ENCODE measurements at regions not wholly inside any gene's neighbourhood (a gene's known extent, or its start where the extent isn't known, plus 50 kb on each side); places are given as distances from the start of the nearest gene placed in this dataset.

- H3K9ac ChIP-seq (ENCODE audit: low read length) = no peak overlapping the region
- H4K20me1 ChIP-seq (ENCODE audit: insufficient read depth) = no peaks in the 10 kb centered on the region
- H3K36me3 ChIP-seq (ENCODE audit: insufficient read depth, low read length) = no peaks in the 10 kb centered on the region
- H3K4me2 ChIP-seq (ENCODE audit: low read length) = no peak overlapping the region
- H3K27me3 ChIP-seq (ENCODE audit: insufficient read depth, low read depth, low read length) = peaks cover 29% of the 10 kb centered on the region
- H2AFZ ChIP-seq (ENCODE audit: low read depth, low read length) = no peak overlapping the region
- no peaks in the 10 kb centered on the region for H3K79me2 ChIP-seq (replicated peaks; ENCODE audit: insufficient read depth, low read length)
- H3K9me3 ChIP-seq (ENCODE audit: low read length) = no peaks in the 10 kb centered on the region
- H3K27ac ChIP-seq (ENCODE audit: low read length) = no peak overlapping the region
- H3K4me3 ChIP-seq (ENCODE audit: low read length) = no peak overlapping the region
- no peaks in the 10 kb centered on the region for H3K9me2 ChIP-seq (ENCODE audit: insufficient read depth, low read length)
- TF ChIP-seq EP300 (conservative IDR thresholded peaks at IDR 0.05; ENCODE audit: poor library complexity, severe bottlenecking) (no peak), SMC3 (conservative IDR thresholded peaks at IDR 0.05; ENCODE audit: poor library complexity) (no peak), POLR2AphosphoS5 (IDR thresholded peaks at IDR 0.05) (no peak), MXI1 (conservative IDR thresholded peaks at IDR 0.05; ENCODE audit: poor library complexity, severe bottlenecking) (no peak), EZH2 (IDR thresholded peaks at IDR 0.05; ENCODE audit: borderline replicate concordance, insufficient read depth, low read length, poor library complexity, severe bottlenecking) (no peak), RAD21 (conservative IDR thresholded peaks at IDR 0.05) (no peak), CTCF (IDR thresholded peaks at IDR 0.05; ENCODE audit: poor library complexity, severe bottlenecking) (no peak), TAF1 (IDR thresholded peaks at IDR 0.05; ENCODE audit: low read depth) (no peak), REST (IDR thresholded peaks at IDR 0.05; ENCODE audit: borderline replicate concordance) (no peak)
- H3F3A ChIP-seq (ENCODE audit: insufficient read depth, low read length, poor library complexity, severe bottlenecking) = no peaks in the 10 kb centered on the region
Observed at GRCh38 chr14:36429692-36430091, 90.3 kb downstream of the NKX2-1 start.

GRCh38 chr14:36428350-36428749 is 91.7 kb downstream of the NKX2-1 start:
- Histone ChIP-seq H3K27ac (ENCODE audit: low read length) (no peak overlapping the region), H3K9me3 (ENCODE audit: low read length) (no peaks in the 10 kb centered on the region), H2AFZ (ENCODE audit: low read depth, low read length) (no peak overlapping the region), H3K9ac (ENCODE audit: low read length) (no peak overlapping the region), H3K79me2 (replicated peaks; ENCODE audit: insufficient read depth, low read length) (no peaks in the 10 kb centered on the region), H3K4me2 (ENCODE audit: low read length) (no peak overlapping the region), H3K9me2 (ENCODE audit: insufficient read depth, low read length) (no peaks in the 10 kb centered on the region), H4K20me1 (ENCODE audit: insufficient read depth) (no peaks in the 10 kb centered on the region), H3K27me3 (ENCODE audit: insufficient read depth, low read depth, low read length) (peaks cover 29% of the 10 kb centered on the region), H3F3A (ENCODE audit: insufficient read depth, low read length, poor library complexity, severe bottlenecking) (no peaks in the 10 kb centered on the region), H3K36me3 (ENCODE audit: insufficient read depth, low read length) (no peaks in the 10 kb centered on the region), H3K4me3 (ENCODE audit: low read length) (no peak overlapping the region)
- TF ChIP-seq EP300 (conservative IDR thresholded peaks at IDR 0.05; ENCODE audit: poor library complexity, severe bottlenecking) (no peak), SMC3 (conservative IDR thresholded peaks at IDR 0.05; ENCODE audit: poor library complexity) (no peak), EZH2 (IDR thresholded peaks at IDR 0.05; ENCODE audit: borderline replicate concordance, insufficient read depth, low read length, poor library complexity, severe bottlenecking) (no peak), REST (IDR thresholded peaks at IDR 0.05; ENCODE audit: borderline replicate concordance) (no peak), POLR2AphosphoS5 (IDR thresholded peaks at IDR 0.05) (no peak), CTCF (IDR thresholded peaks at IDR 0.05; ENCODE audit: poor library complexity, severe bottlenecking) (no peak), MXI1 (conservative IDR thresholded peaks at IDR 0.05; ENCODE audit: poor library complexity, severe bottlenecking) (no peak), RAD21 (conservative IDR thresholded peaks at IDR 0.05) (no peak), TAF1 (IDR thresholded peaks at IDR 0.05; ENCODE audit: low read depth) (no peak)
